ENCODE measurements at regions not wholly inside any gene's neighbourhood (a gene's known extent, or its start where the extent isn't known, plus 50 kb on each side); places are given as distances from the start of the nearest gene placed in this dataset.

DNA sequence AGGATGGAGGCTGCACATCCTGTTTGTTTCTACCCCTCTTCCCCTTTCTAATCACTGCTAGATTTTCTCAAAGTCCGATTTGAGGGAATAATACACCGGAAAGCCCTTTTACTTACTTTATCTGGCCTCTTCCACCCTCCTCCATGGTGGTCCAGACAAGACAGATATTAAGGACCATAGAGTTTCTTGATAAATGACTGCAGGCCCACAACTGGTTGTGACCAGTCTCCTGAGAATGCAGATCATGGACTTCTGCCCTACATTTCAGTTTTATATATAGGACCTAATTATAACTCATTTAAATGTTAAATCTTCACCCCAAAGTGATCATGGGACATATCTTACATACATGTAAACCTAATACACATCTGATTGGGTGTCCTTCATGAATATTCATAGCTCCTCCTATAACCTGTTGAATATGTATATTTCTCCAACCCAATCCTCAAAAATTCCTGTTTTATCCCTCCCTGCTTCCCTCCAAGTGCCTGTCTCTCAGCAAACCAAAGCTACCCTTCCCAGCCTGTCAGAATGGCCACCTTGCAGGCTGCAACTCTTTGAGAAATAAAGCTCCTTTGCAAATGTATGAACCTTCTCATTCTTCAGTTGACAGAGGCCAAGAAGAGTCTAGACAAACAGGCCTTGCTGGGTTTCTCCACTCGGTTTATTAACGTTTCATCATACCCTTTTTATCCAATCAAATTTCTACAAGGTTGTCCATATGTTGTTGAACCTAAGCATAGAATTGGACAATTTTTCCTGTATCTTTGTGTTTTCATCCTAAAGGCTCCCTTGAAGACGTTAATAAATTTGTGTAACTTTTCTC lies 133.1 kb downstream of the HFE start:
- no peak for DNase-seq (ENCODE audit: extremely low read depth, low read depth)
- no peak for TF ChIP-seq CTCF (IDR thresholded peaks at IDR 0.05; ENCODE audit: low read depth, low read length)

GRCh38 chr6:26221186-26221585 lies 134.0 kb downstream of the HFE start:
- TF ChIP-seq CTCF (IDR thresholded peaks at IDR 0.05; ENCODE audit: low read depth, low read length): no peak

GRCh38 chr6:26222571-26222970 lies 135.3 kb downstream of the HFE start:
- DNase-seq (ENCODE audit: extremely low read depth, low read depth): no peak
- no peak for TF ChIP-seq CTCF (IDR thresholded peaks at IDR 0.05; ENCODE audit: low read depth, low read length)

More at GRCh38 chr6:26221186-26221585, 134.0 kb downstream of the HFE start:
- no peak for DNase-seq (ENCODE audit: extremely low read depth, low read depth)

- no peak for DNase-seq (ENCODE audit: extremely low read depth, low read depth)
- no peak for TF ChIP-seq CTCF (IDR thresholded peaks at IDR 0.05; ENCODE audit: low read depth, low read length)
Measured at GRCh38 chr6:26223228-26223627, 136.0 kb downstream of the HFE start.

GRCh38 chr6:26223650-26224546 lies 136.7 kb downstream of the HFE start:
- no peak for TF ChIP-seq CTCF (IDR thresholded peaks at IDR 0.05; ENCODE audit: low read depth, low read length)
- DNase-seq (ENCODE audit: extremely low read depth, low read depth): peak; percentile 82

DNA sequence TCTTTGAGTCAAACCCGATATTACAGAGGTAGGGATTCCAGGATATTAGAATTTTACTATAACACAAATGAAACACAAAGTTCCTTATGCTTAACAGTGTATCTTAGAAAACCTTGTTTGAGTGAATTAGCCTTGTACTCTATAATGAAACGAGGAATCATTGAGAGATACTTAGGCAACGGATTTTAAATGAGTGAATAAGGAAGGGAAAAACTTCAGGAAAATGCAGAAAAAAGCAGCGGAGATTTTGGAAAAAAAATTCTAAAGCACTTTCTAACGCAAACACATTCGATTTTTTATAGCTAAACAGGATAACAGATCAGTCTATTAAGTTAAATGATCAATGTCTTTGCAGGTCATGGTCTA lies 137.3 kb downstream of the HFE start:
- no peak for DNase-seq (ENCODE audit: extremely low read depth, low read depth)
- TF ChIP-seq CTCF (IDR thresholded peaks at IDR 0.05; ENCODE audit: low read depth, low read length): no peak
